ENCODE measurements at regions not wholly inside any gene's neighbourhood (a gene's known extent, or its start where the extent isn't known, plus 50 kb on each side); places are given as distances from the start of the nearest gene placed in this dataset.

GRCh38 chr4:96366632-96367031 lies 526.7 kb downstream of the PDHA2 start:
- TF ChIP-seq MAX (IDR thresholded peaks at IDR 0.05; ENCODE audit: insufficient read depth, insufficient read length), result no peak
- no peak for TF ChIP-seq CTCF (IDR thresholded peaks at IDR 0.05; ENCODE audit: extremely low read depth in 1 of 2, insufficient read depth in 1 of 2, low read depth in 1 of 2, low read length in 2 of 2)
- no peak for TF ChIP-seq POLR2AphosphoS5 (IDR thresholded peaks at IDR 0.05; ENCODE audit: insufficient read depth, low read depth, low read length)
- no peak for TF ChIP-seq GATA2 (IDR thresholded peaks at IDR 0.05; ENCODE audit: insufficient read depth, insufficient read length, low read depth, low read length)
- no peak for TF ChIP-seq EZH2 (IDR thresholded peaks at IDR 0.05; ENCODE audit: borderline replicate concordance, low read depth, low read length, severe bottlenecking)
- TF ChIP-seq POLR2A (IDR thresholded peaks at IDR 0.05; ENCODE audit: low read depth, low read length), result no peak
- TF ChIP-seq JUN (IDR thresholded peaks at IDR 0.05; ENCODE audit: borderline replicate concordance, insufficient read depth, insufficient read length, low read depth), result no peak
- no peak for TF ChIP-seq FOS (IDR thresholded peaks at IDR 0.05; ENCODE audit: borderline replicate concordance, insufficient read depth, low read length)
- TF ChIP-seq MYC (IDR thresholded peaks at IDR 0.05; ENCODE audit: low read depth, low read length), result no peak
